K562 (cell line): ENCODE measurements at regions not wholly inside any gene's neighbourhood (a gene's known extent, or its start where the extent isn't known, plus 50 kb on each side); places are given as distances from the start of the nearest gene placed in this dataset.

ENCODE experiments used
- ATAC-seq: fragments of 200-7000 bp; cut with Tn5 transposase; 3 replicates; pipeline ENCODE4 v1.9.1; 2020; ENCODE audit warnings: moderate library complexity
- BruUV-seq: library from RNA; stranded (reverse); fragments of 400-500 nt; replicated peaks from 2 replicates; lab custom pipeline; 2021; lab: Mats Ljungman, UMichigan
- CTCF ChIA-PET: fragments of 300-600 bp; formaldehyde crosslinking; extraction: SDS; loops from one replicate; lab custom pipeline; 2021; ENCODE audit warnings: low intra/inter-chr PET ratio; lab: Yijun Ruan, JAX
- POLR2A ChIA-PET: fragments of 300-600, 350-650 bp; sonication (Branson Sonifier 250); formaldehyde crosslinking; extraction: SDS; loops from one replicate; lab custom pipeline; 2021; ENCODE audit warnings: antibody characterized with exemption, inconsistent platforms; lab: Yijun Ruan, JAX
- DNase-seq, 4 experiments: peaks; one replicate each; pipeline versions ENCODE4 v3.0.0 to v3.0.0-alpha.2; 2011 to 2018; ENCODE audit warnings: low spot score in 3 of 4, mixed read lengths in 3 of 4; ENCODE audit errors: extremely low read depth in 1 of 4
- FAIRE-seq: peaks from 2 replicates; lab custom pipeline; 2011; peaks lifted over from hg19 to GRCh38; lab: Jason Lieb, UNC
- H2AFZ ChIP-seq: 2 replicates; pipeline ENCODE4 v1.6.0; 2011; ENCODE audit warnings: low read depth, low read length, control low read depth, inconsistent platforms
- H3K27ac ChIP-seq: fragments of 200-600 bp; 3 replicates; pipeline ENCODE4 v1.8.0; 2011; ENCODE audit warnings: low read depth, mild to moderate bottlenecking, control low read depth, inconsistent platforms, low read length, moderate library complexity, mixed read lengths; ENCODE audit errors: extremely low read depth
- H3K27me3 ChIP-seq, 2 experiments: fragments of 300-600 bp in 1 of 2; 2 replicates in 1 of 2; 3 replicates in 1 of 2; pipeline versions ENCODE4 v1.6.0 to v1.8.0; 2011; ENCODE audit warnings: inconsistent platforms in 2 of 2, low read length in 2 of 2, mild to moderate bottlenecking in 1 of 2, mixed read lengths in 1 of 2, moderate library complexity in 1 of 2; ENCODE audit not compliant: control insufficient read depth in 2 of 2, insufficient read depth in 2 of 2
- H3K36me3 ChIP-seq: fragments of 300-600 bp; 3 replicates; pipeline ENCODE4 v1.8.0; 2011; ENCODE audit warnings: mild to moderate bottlenecking, low read length, inconsistent platforms; ENCODE audit not compliant: control insufficient read depth, insufficient read depth
- H3K4me1 ChIP-seq, 2 experiments: fragments of 200-600 bp in 1 of 2; replicated peaks in 1 of 2; 2 replicates in 1 of 2; 3 replicates in 1 of 2; pipeline versions ENCODE4 v1.5.1 to v1.8.0; 2011; ENCODE audit warnings: inconsistent platforms in 2 of 2, low read length in 2 of 2, mild to moderate bottlenecking in 1 of 2, mixed read lengths in 1 of 2, moderate library complexity in 1 of 2; ENCODE audit not compliant: control insufficient read depth in 2 of 2, insufficient read depth in 2 of 2
- H3K4me2 ChIP-seq: 2 replicates; pipeline ENCODE4 v1.6.1; 2011; ENCODE audit warnings: low read length, control low read depth, inconsistent platforms, mixed read lengths; ENCODE audit not compliant: insufficient read depth
- H3K4me3 ChIP-seq: fragments of 200-600 bp; sonication (generic), shearing (Covaris generic); 2 replicates; pipeline ENCODE4 v1.5.1; 2016; ENCODE audit warnings: control low read depth, inconsistent platforms
- H3K79me2 ChIP-seq: fragments of 200-600 bp; 3 replicates; pipeline ENCODE4 v1.8.0; 2011; ENCODE audit warnings: low read length, inconsistent platforms; ENCODE audit not compliant: control insufficient read depth, insufficient read depth
- H3K9ac ChIP-seq, 2 experiments: 2 replicates each; pipeline versions ENCODE4 v1.6.0 to v1.6.1; 2011; ENCODE audit warnings: low read depth in 2 of 2, low read length in 2 of 2, control low read depth in 1 of 2, inconsistent platforms in 1 of 2, mild to moderate bottlenecking in 1 of 2, mixed read lengths in 1 of 2; ENCODE audit not compliant: insufficient read depth in 1 of 2
- H3K9me1 ChIP-seq: one replicate; pipeline ENCODE4 v1.6.0; 2011; ENCODE audit warnings: inconsistent platforms, mild to moderate bottlenecking, low read length, moderate library complexity; ENCODE audit not compliant: control insufficient read depth, insufficient read depth
- H3K9me3 ChIP-seq: replicated peaks from 2 replicates; pipeline ENCODE4 v1.5.1; 2011; ENCODE audit warnings: low read depth, low read length, inconsistent platforms; ENCODE audit not compliant: control insufficient read depth, insufficient read depth
- H4K20me1 ChIP-seq: replicated peaks from 2 replicates; pipeline ENCODE4 v1.6.1; 2011; ENCODE audit warnings: low read length, inconsistent platforms, mixed read lengths; ENCODE audit not compliant: control insufficient read depth, insufficient read depth
- BACH1 ChIP-seq: fragments of 200-800 bp; sonication (Bioruptor generic); IDR thresholded peaks from 2 replicates; pipeline ENCODE4 v1.6.1; 2016; ENCODE audit warnings: missing genetic modification characterization, missing compliant biosample characterization
- CBX8 ChIP-seq: fragments of 200-600 bp; sonication (generic); IDR thresholded peaks from 2 replicates; pipeline ENCODE4 v1.6.1; 2012; ENCODE audit warnings: borderline replicate concordance, mixed run types, low read depth, mild to moderate bottlenecking, moderate library complexity, mixed read lengths, low read length, control low read depth, inconsistent platforms; ENCODE audit not compliant: poor library complexity, severe bottlenecking; ENCODE audit errors: extremely low read depth
- ETV6 ChIP-seq, 3 experiments: fragments of 150-350 bp in 1 of 3; sonication (generic) in 1 of 3; formaldehyde crosslinking in 1 of 3; IDR thresholded peaks; 2 replicates each; pipeline versions ENCODE4 v1.6.1 to v1.8.0; 2014 to 2022; ENCODE audit warnings: borderline replicate concordance in 2 of 3, low read depth in 2 of 3, antibody characterized with exemption in 1 of 3, low read length in 1 of 3, mild to moderate bottlenecking in 1 of 3, missing genetic modification reagents in 1 of 3
- KAT8 ChIP-seq: fragments of 450-650 bp; IDR thresholded peaks from 2 replicates; pipeline ENCODE4 v1.6.1; 2016; ENCODE audit warnings: low read depth, mild to moderate bottlenecking
- NFYB ChIP-seq: IDR thresholded peaks from 2 replicates; pipeline ENCODE4 v1.6.1; 2011; ENCODE audit warnings: mild to moderate bottlenecking, moderate library complexity; ENCODE audit not compliant: insufficient read length; ENCODE audit errors: extremely low read depth
- NR2C2 ChIP-seq, 2 experiments: fragments of 200-800 bp in 1 of 2; sonication (Bioruptor generic) in 1 of 2; sonication (generic) in 1 of 2; formaldehyde crosslinking in 1 of 2; IDR thresholded peaks; 2 replicates each; pipeline versions ENCODE4 v1.6.1 to v1.8.0; 2016 to 2022; ENCODE audit warnings: mild to moderate bottlenecking in 1 of 2, missing compliant biosample characterization in 1 of 2, missing genetic modification characterization in 1 of 2, missing genetic modification reagents in 1 of 2
- PHF8 ChIP-seq: fragments of 200-600 bp; sonication (generic); IDR thresholded peaks from 2 replicates; pipeline ENCODE4 v1.6.1; 2012; ENCODE audit warnings: mixed run types, mild to moderate bottlenecking, inconsistent platforms, low read length, moderate library complexity, borderline replicate concordance
- PREB ChIP-seq: sonication (generic); formaldehyde crosslinking; IDR thresholded peaks from 2 replicates; pipeline ENCODE4 v1.8.1; 2023; ENCODE audit warnings: mild to moderate bottlenecking, missing genetic modification reagents
- U2AF1 ChIP-seq: fragments of 200-400 bp; formaldehyde crosslinking; optimal IDR thresholded peaks from 2 replicates; pipeline ENCODE3; 2017; ENCODE audit warnings: mild to moderate bottlenecking, low read depth, low read length, moderate library complexity
- ZNF217 ChIP-seq: sonication (generic); formaldehyde crosslinking; IDR thresholded peaks from 2 replicates; pipeline ENCODE4 v1.8.0; 2022; ENCODE audit warnings: mild to moderate bottlenecking, missing genetic modification reagents
- WGBS: fragments of 100-300 bp; shearing (Covaris generic); methylation state at CpG from one replicate; pipeline ENCODE4 v1.1.6; 2016; ENCODE audit warnings: low coverage, mixed read lengths; ENCODE audit not compliant: insufficient coverage; ENCODE audit errors: missing lambda C conversion rate; 5-methylcytosine and 5-hydroxymethylcytosine counted together
- in situ Hi-C: fragments of 300-500 bp; cut with MboI; formaldehyde crosslinking; loops from 4 replicates; pipeline ENCODE4 v1.15.0; 2018; ENCODE audit warnings: inconsistent platforms, mixed read lengths
- intact Hi-C: fragments of 100-400 bp; cut with micrococcal nuclease; formaldehyde crosslinking; loops from 2 replicates; pipeline ENCODE4 v1.14.2; 2022
- TF ChIP-seq, protein P1 (sequence below): fragments of 250-450 bp; sonication (Bioruptor Pico); IDR thresholded peaks from 2 replicates; pipeline ENCODE4 v1.8.0; 2021; ENCODE audit warnings: mild to moderate bottlenecking, moderate library complexity
- TF ChIP-seq, protein P2 (sequence below): fragments of 450-650 bp; formaldehyde crosslinking; IDR thresholded peaks from 2 replicates; pipeline ENCODE4 v1.4.0; 2020; ENCODE audit warnings: mild to moderate bottlenecking, mixed read lengths
- TF ChIP-seq, protein P3 (sequence below): fragments of 250-450 bp; sonication (Bioruptor Pico); IDR thresholded peaks from 2 replicates; pipeline ENCODE4 v1.9.0; 2021; ENCODE audit warnings: mild to moderate bottlenecking, inconsistent platforms

GRCh38 chr9:74414325-74414724, 82.8 kb upstream of the RORB start:
- Histone ChIP-seq H3K9ac (no peak overlapping the region), H4K20me1 (no peaks in the 10 kb centered on the region), H3K4me3 (no peak overlapping the region), H3K79me2 (no peaks in the 10 kb centered on the region), H3K27me3 (no peaks in the 10 kb centered on the region), H2AFZ (no peak overlapping the region), H3K4me1 (no peaks in the 10 kb centered on the region), H3K4me2 (no peak overlapping the region), H3K9me3 (no peaks in the 10 kb centered on the region), H3K27ac (no peak overlapping the region), H3K9me1 (no peaks in the 10 kb centered on the region), H3K36me3 (no peaks in the 10 kb centered on the region)
- 0% methylated on average over 1 of the region's 1 CpG for WGBS
- BruUV-seq = no TSS peak
- intact Hi-C loops (no loop called here), in situ Hi-C loops (no loop called here)
- ChIA-PET CTCF (no interaction called here), POLR2A (no interaction called here)
- no peak for DNase-seq
- no peak for FAIRE-seq
- ATAC-seq = no peak
- no peak for TF ChIP-seq U2AF1
- TF ChIP-seq KAT8 = no peak
- no peak for TF ChIP-seq CBX8
- no peak for TF ChIP-seq NR2C2 (CRISPR knock-in tag; IDR thresholded peaks at IDR 0.05)
- no peak for TF ChIP-seq NR2C2 (tag; IDR thresholded peaks at IDR 0.05)
- TF ChIP-seq, protein P1, sequence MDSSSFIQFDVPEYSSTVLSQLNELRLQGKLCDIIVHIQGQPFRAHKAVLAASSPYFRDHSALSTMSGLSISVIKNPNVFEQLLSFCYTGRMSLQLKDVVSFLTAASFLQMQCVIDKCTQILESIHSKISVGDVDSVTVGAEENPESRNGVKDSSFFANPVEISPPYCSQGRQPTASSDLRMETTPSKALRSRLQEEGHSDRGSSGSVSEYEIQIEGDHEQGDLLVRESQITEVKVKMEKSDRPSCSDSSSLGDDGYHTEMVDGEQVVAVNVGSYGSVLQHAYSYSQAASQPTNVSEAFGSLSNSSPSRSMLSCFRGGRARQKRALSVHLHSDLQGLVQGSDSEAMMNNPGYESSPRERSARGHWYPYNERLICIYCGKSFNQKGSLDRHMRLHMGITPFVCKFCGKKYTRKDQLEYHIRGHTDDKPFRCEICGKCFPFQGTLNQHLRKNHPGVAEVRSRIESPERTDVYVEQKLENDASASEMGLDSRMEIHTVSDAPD (CRISPR knock-in tag) = no peak
- no peak for TF ChIP-seq PHF8
- TF ChIP-seq ETV6 (IDR thresholded peaks at IDR 0.05; ENCODE audit: borderline replicate concordance in 1 of 2, low read depth in 2 of 2, low read length in 1 of 2) = no peak
- TF ChIP-seq ETV6 (CRISPR knock-in tag; IDR thresholded peaks at IDR 0.05; ENCODE audit: borderline replicate concordance) = no peak
- TF ChIP-seq, protein P2, sequence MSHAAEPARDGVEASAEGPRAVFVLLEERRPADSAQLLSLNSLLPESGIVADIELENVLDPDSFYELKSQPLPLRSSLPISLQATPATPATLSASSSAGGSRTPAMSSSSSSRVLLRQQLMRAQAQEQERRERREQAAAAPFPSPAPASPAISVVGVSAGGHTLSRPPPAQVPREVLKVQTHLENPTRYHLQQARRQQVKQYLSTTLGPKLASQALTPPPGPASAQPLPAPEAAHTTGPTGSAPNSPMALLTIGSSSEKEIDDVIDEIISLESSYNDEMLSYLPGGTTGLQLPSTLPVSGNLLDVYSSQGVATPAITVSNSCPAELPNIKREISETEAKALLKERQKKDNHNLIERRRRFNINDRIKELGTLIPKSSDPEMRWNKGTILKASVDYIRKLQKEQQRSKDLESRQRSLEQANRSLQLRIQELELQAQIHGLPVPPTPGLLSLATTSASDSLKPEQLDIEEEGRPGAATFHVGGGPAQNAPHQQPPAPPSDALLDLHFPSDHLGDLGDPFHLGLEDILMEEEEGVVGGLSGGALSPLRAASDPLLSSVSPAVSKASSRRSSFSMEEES (CRISPR knock-in tag) = no peak
- no peak for TF ChIP-seq ZNF217 (CRISPR knock-in tag)
- no peak for TF ChIP-seq PREB
- no peak for TF ChIP-seq BACH1
- TF ChIP-seq, protein P3, sequence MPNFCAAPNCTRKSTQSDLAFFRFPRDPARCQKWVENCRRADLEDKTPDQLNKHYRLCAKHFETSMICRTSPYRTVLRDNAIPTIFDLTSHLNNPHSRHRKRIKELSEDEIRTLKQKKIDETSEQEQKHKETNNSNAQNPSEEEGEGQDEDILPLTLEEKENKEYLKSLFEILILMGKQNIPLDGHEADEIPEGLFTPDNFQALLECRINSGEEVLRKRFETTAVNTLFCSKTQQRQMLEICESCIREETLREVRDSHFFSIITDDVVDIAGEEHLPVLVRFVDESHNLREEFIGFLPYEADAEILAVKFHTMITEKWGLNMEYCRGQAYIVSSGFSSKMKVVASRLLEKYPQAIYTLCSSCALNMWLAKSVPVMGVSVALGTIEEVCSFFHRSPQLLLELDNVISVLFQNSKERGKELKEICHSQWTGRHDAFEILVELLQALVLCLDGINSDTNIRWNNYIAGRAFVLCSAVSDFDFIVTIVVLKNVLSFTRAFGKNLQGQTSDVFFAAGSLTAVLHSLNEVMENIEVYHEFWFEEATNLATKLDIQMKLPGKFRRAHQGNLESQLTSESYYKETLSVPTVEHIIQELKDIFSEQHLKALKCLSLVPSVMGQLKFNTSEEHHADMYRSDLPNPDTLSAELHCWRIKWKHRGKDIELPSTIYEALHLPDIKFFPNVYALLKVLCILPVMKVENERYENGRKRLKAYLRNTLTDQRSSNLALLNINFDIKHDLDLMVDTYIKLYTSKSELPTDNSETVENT (CRISPR knock-in tag) = no peak
- no peak for TF ChIP-seq NFYB
